HG03460 (cell line): ENCODE measurements at regions not wholly inside any gene's neighbourhood (a gene's known extent, or its start where the extent isn't known, plus 50 kb on each side); places are given as distances from the start of the nearest gene placed in this dataset.

Experiments used
- ATAC-seq: cut with Tn5 transposase; IDR thresholded peaks from one replicate; pipeline ENCODE4 v1.9.1; 2021; ENCODE audit not compliant: unreplicated experiment

- ATAC-seq: no peak
Measured at GRCh38 chr1:58011978-58012377, 534.5 kb downstream of the OMA1 start.

- no peak for ATAC-seq
Measured at GRCh38 chr1:58006421-58007046, 540.0 kb downstream of the OMA1 start.

GRCh38 chr1:58005212-58005611, 541.3 kb downstream of the OMA1 start:
- ATAC-seq: no peak

- no peak for ATAC-seq
Measured at GRCh38 chr1:58003988-58004387, 542.5 kb downstream of the OMA1 start.

GRCh38 chr1:58003059-58003458, 543.5 kb downstream of the OMA1 start:
- no peak for ATAC-seq

- ATAC-seq: no peak
Measured at GRCh38 chr1:58000821-58001220, 545.7 kb downstream of the OMA1 start.

- ATAC-seq: no peak
Measured at GRCh38 chr1:58000116-58000515, 546.4 kb downstream of the OMA1 start.

- ATAC-seq: no peak
Measured at GRCh38 chr1:57996400-57996799, 550.1 kb downstream of the OMA1 start.

- no peak for ATAC-seq
Measured at GRCh38 chr1:57991289-57991688, 555.2 kb downstream of the OMA1 start.

- ATAC-seq: no peak
Measured at GRCh38 chr1:57989877-57990276, 556.6 kb downstream of the OMA1 start.

- no peak for ATAC-seq
Measured at GRCh38 chr1:57987523-57987922, 559.0 kb downstream of the OMA1 start.

GRCh38 chr1:57986432-57986831, 560.1 kb downstream of the OMA1 start:
- ATAC-seq: no peak

- no peak for ATAC-seq
Measured at GRCh38 chr1:57984277-57984676, 560.4 kb upstream of the DAB1 start.

GRCh38 chr1:57983441-57983840, 559.6 kb upstream of the DAB1 start:
- no peak for ATAC-seq

- ATAC-seq: no peak
Measured at GRCh38 chr1:57982852-57983251, 559.0 kb upstream of the DAB1 start.

- ATAC-seq: no peak
Measured at GRCh38 chr1:57976216-57976615, 552.4 kb upstream of the DAB1 start.

GRCh38 chr1:57968321-57968720, 544.5 kb upstream of the DAB1 start:
- ATAC-seq: no peak

- ATAC-seq: no peak
Measured at GRCh38 chr1:57966751-57967406, 543.0 kb upstream of the DAB1 start.

GRCh38 chr1:57966340-57966739, 542.5 kb upstream of the DAB1 start:
- ATAC-seq: no peak

- ATAC-seq: no peak
Measured at GRCh38 chr1:57963581-57963980, 539.7 kb upstream of the DAB1 start.

GRCh38 chr1:57959531-57960241, 535.8 kb upstream of the DAB1 start:
- ATAC-seq: no peak

- no peak for ATAC-seq
Measured at GRCh38 chr1:57957576-57957975, 533.7 kb upstream of the DAB1 start.
